Anterior cingulate cortex (tissue), 58 donors: ENCODE measurements at regions not wholly inside any gene's neighbourhood (a gene's known extent, or its start where the extent isn't known, plus 50 kb on each side); places are given as distances from the start of the nearest gene placed in this dataset.
A peak's percentile ranks its signal among the peaks of the same experiment; 100 is the strongest.
"Not testable (repeated sequence)": the region's sequence is repeated elsewhere in the genome, so short reads cannot be mapped to it uniquely, and the experiment has no call there.

ENCODE experiments used
- DNase-seq, 58 donors: peaks; one replicate each; lab custom pipeline; 2025; lab: John Stamatoyannopoulos, UW

- no peak for DNase-seq
Observed at GRCh38 chr18:73691624-73692023, 456.0 kb downstream of the FBXO15 start.

GRCh38 chr18:73691118-73691517 is 456.5 kb downstream of the FBXO15 start:
- no peak for DNase-seq

GRCh38 chr18:73690222-73690621 is 457.4 kb downstream of the FBXO15 start:
- DNase-seq = no peak

GRCh38 chr18:73688851-73689711 is 458.6 kb downstream of the FBXO15 start:
- no peak for DNase-seq

- DNase-seq = no peak
Observed at GRCh38 chr18:73688161-73688560, 459.5 kb downstream of the FBXO15 start.

- DNase-seq = no peak
Observed at GRCh38 chr18:73684647-73685046, 463.0 kb downstream of the FBXO15 start.

- no peak for DNase-seq
Observed at GRCh38 chr18:73683409-73684238, 464.0 kb downstream of the FBXO15 start.

- no peak for DNase-seq
Observed at GRCh38 chr18:73681912-73682311, 465.7 kb downstream of the FBXO15 start.

- DNase-seq = no peak
Observed at GRCh38 chr18:73681398-73681797, 466.2 kb downstream of the FBXO15 start.

- no peak for DNase-seq
Observed at GRCh38 chr18:73679941-73680712, 467.5 kb downstream of the FBXO15 start.

- no peak for DNase-seq
Observed at GRCh38 chr18:73677450-73677849, 470.2 kb downstream of the FBXO15 start.

GRCh38 chr18:73674125-73674865 is 473.3 kb downstream of the FBXO15 start:
- DNase-seq = no peak

- not testable (repeated sequence) for DNase-seq
Observed at GRCh38 chr18:73671480-73671879, 476.2 kb downstream of the FBXO15 start.

- no peak for DNase-seq
Observed at GRCh38 chr18:73670524-73670923, 477.1 kb downstream of the FBXO15 start.

- no peak for DNase-seq
Observed at GRCh38 chr18:73670039-73670438, 477.6 kb downstream of the FBXO15 start.

GRCh38 chr18:73669297-73669696 is 478.3 kb downstream of the FBXO15 start:
- peak in 13 of 58 donors; percentile 1 to 23 (median 13) for DNase-seq

- DNase-seq = no peak
Observed at GRCh38 chr18:73668051-73668450, 479.6 kb downstream of the FBXO15 start.

GRCh38 chr18:73666772-73667171 is 480.9 kb downstream of the FBXO15 start:
- no peak for DNase-seq

- no peak for DNase-seq
Observed at GRCh38 chr18:73664896-73665295, 482.7 kb downstream of the FBXO15 start.

- peak in 4 of 58 donors; percentile 1 to 10 (median 2) for DNase-seq
Observed at GRCh38 chr18:73663581-73663980, 484.1 kb downstream of the FBXO15 start.
